HFFc6 (cell line): ENCODE measurements at regions not wholly inside any gene's neighbourhood (a gene's known extent, or its start where the extent isn't known, plus 50 kb on each side); places are given as distances from the start of the nearest gene placed in this dataset.

ENCODE experiments used
- DNase-seq: peaks from one replicate; pipeline ENCODE4 v3.0.0-alpha.2; 2018
- H3K27ac Mint-ChIP-seq: 2 replicates; pipeline ENCODE4 v1.8.0; 2020; ENCODE audit warnings: mild to moderate bottlenecking, mixed read lengths
- H3K27me3 Mint-ChIP-seq: 2 replicates; pipeline ENCODE4 v1.8.0; 2021; ENCODE audit warnings: mild to moderate bottlenecking, moderate library complexity, mixed read lengths; ENCODE audit not compliant: insufficient read depth
- H3K36me3 Mint-ChIP-seq: 2 replicates; pipeline ENCODE4 v1.8.0; 2021; ENCODE audit warnings: low read depth, mixed read lengths
- H3K4me1 Mint-ChIP-seq: 2 replicates; pipeline ENCODE4 v1.8.0; 2020; ENCODE audit warnings: low read depth, mixed read lengths
- H3K4me3 Mint-ChIP-seq: 2 replicates; pipeline ENCODE4 v1.8.0; 2020; ENCODE audit warnings: mild to moderate bottlenecking, moderate library complexity, mixed read lengths
- H3K9me3 Mint-ChIP-seq: 2 replicates; pipeline ENCODE4 v1.8.0; 2020; ENCODE audit warnings: mild to moderate bottlenecking, mixed read lengths
- TF ChIP-seq, protein P1 (sequence below): fragments of 200-600 bp; sonication (generic); IDR thresholded peaks from 2 replicates; pipeline ENCODE4 v1.5.0; 2021; ENCODE audit warnings: antibody characterized with exemption, mild to moderate bottlenecking

DNA sequence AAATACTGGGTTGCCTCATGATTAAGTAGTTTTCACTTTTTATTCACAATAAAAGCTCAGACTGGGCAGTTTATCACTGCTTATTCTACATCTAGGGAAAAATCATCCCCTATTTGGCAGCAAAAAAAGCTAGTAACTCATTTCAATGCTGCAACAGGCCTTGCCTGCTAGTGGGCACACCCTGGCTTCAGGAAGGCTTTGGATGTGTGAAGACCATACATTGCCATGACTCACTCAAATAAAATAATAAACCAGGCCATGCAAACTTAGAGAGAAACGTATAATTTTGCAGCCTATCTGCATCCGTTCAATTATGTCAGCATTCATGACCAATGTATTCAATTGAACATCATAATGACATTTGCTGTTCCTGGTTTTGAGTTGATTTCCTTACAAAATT lies 402.9 kb downstream of the PIK3R1 start:
- Mint-ChIP-seq H3K36me3 (no peaks in the 10 kb centered on the region), H3K4me1 (no peaks in the 10 kb centered on the region), H3K27ac (no peak overlapping the region), H3K9me3 (no peaks in the 10 kb centered on the region), H3K27me3 (peaks cover 1% of the 10 kb centered on the region; the same call in 1 of the 2 replicates), H3K4me3 (no peak overlapping the region)
- DNase-seq: no peak
- TF ChIP-seq, protein P1, sequence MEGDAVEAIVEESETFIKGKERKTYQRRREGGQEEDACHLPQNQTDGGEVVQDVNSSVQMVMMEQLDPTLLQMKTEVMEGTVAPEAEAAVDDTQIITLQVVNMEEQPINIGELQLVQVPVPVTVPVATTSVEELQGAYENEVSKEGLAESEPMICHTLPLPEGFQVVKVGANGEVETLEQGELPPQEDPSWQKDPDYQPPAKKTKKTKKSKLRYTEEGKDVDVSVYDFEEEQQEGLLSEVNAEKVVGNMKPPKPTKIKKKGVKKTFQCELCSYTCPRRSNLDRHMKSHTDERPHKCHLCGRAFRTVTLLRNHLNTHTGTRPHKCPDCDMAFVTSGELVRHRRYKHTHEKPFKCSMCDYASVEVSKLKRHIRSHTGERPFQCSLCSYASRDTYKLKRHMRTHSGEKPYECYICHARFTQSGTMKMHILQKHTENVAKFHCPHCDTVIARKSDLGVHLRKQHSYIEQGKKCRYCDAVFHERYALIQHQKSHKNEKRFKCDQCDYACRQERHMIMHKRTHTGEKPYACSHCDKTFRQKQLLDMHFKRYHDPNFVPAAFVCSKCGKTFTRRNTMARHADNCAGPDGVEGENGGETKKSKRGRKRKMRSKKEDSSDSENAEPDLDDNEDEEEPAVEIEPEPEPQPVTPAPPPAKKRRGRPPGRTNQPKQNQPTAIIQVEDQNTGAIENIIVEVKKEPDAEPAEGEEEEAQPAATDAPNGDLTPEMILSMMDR: no peak

DNA sequence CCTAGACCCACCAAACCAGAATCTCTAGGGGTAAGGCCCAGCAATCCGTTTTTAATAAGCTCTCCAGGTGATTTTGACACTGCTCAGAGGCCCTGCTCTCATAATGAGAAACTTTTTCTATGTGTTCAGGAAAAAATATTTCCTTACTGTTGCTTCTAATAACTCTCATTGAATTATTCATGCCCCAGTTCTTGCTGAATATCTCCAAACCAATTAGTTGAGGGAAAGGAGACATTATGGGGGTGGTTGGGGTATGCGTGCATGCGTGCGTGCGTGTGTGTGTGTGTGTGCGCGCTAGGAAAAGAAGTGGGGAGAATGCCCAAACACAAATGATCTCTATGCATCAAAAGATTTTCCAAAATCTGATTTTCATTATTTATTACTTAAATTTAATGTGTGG lies 411.4 kb downstream of the PIK3R1 start:
- no peak overlapping the region for H3K27ac Mint-ChIP-seq
- peaks cover 5% of the 10 kb centered on the region; the same call in 1 of the 2 replicates for H3K9me3 Mint-ChIP-seq
- H3K4me3 Mint-ChIP-seq: no peak overlapping the region
- H3K4me1 Mint-ChIP-seq: no peaks in the 10 kb centered on the region
- DNase-seq: no peak
- H3K27me3 Mint-ChIP-seq: no peaks in the 10 kb centered on the region; the same call in none of the 2 replicates
- no peaks in the 10 kb centered on the region for H3K36me3 Mint-ChIP-seq
- TF ChIP-seq, protein P1: no peak

DNA sequence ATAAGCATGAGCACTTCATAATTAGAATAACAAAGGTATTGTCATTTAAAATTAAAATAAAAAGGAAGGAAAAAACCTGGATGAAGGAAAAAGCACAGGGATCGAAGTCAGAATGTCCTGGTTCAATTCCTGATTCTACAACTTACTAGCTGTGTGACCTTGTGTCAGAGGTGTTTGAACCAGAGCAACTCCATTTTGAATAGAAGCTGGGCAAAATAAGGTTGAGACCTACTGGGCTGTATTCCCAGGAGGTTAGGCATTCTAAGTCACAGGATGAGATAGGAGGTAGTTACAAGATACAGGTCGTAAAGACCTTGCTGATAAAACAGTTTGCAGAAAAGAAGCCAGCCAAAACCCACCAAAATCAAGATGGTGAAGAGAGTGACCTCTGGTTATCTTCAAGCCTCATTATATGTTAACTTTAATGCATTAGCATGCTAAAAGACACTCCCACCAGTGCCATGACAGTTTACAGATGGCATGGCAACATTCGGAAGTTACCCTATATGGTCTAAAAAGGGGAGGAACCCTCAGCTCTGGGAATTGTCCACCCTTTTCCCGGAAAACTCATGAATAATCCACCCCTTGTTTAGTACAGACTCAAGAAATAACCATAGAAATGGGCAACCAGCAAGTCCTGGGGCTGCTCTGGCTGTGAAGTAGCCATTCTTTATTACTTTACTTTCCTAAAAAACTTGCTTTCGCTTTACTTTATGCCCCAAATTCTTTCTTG lies 412.7 kb downstream of the PIK3R1 start:
- no peaks in the 10 kb centered on the region; the same call in none of the 2 replicates for H3K27me3 Mint-ChIP-seq
- H3K36me3 Mint-ChIP-seq: no peaks in the 10 kb centered on the region
- H3K4me3 Mint-ChIP-seq: no peak overlapping the region
- TF ChIP-seq, protein P1: no peak
- H3K27ac Mint-ChIP-seq: no peak overlapping the region
- no peaks in the 10 kb centered on the region for H3K4me1 Mint-ChIP-seq
- no peak for DNase-seq
- H3K9me3 Mint-ChIP-seq: peaks cover 5% of the 10 kb centered on the region; the same call in 1 of the 2 replicates

DNA sequence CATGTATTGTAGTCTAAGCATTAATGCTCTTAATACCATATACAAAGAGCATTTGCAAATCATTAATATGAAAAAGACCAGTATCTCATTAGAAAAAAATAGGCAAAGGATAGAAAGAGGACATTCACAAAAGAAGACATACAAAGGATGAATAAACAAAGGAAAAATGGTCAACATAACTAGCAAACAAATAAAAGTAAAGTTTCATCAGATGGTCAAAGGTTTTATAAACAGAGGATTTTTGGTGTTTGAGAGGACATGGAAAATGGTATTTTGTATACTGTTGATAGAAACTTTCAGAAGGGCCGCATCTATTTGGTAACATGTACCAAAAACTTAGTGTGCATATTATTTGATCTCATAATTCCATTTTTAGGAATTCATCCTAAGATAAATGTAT lies 414.8 kb downstream of the PIK3R1 start:
- Mint-ChIP-seq H3K9me3 (peaks cover 5% of the 10 kb centered on the region; the same call in 1 of the 2 replicates), H3K4me1 (no peaks in the 10 kb centered on the region), H3K4me3 (no peak overlapping the region), H3K27ac (no peak overlapping the region), H3K27me3 (no peaks in the 10 kb centered on the region; the same call in none of the 2 replicates), H3K36me3 (no peaks in the 10 kb centered on the region)
- TF ChIP-seq, protein P1: no peak
- no peak for DNase-seq

DNA sequence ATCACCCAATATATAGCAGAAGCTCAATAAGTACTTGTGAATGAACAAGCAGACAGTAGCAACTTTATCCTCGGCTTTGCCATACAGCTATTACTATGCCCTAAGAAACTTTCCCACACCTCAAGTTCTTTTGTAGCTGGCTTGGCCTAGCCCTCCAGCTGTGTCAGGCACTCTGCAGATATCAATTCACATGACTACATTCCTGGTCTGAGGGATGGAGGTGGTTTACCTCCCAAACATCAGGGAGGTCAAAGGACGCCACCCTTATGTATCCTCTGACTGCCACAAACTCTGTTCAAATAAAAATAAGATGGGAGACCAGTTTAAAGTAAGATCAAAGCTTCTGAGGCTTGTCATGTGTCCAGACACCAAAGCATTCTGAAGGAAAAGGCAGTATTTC lies 416.3 kb downstream of the PIK3R1 start:
- TF ChIP-seq, protein P1: no peak
- DNase-seq: no peak
- Mint-ChIP-seq H3K4me1 (no peaks in the 10 kb centered on the region), H3K27me3 (no peaks in the 10 kb centered on the region; the same call in none of the 2 replicates), H3K36me3 (no peaks in the 10 kb centered on the region), H3K4me3 (no peak overlapping the region), H3K27ac (no peak overlapping the region), H3K9me3 (peaks cover 5% of the 10 kb centered on the region; the same call in 1 of the 2 replicates)
